ENCODE measurements at regions not wholly inside any gene's neighbourhood (a gene's known extent, or its start where the extent isn't known, plus 50 kb on each side); places are given as distances from the start of the nearest gene placed in this dataset.
A peak's percentile ranks its signal among the peaks of the same experiment; 100 is the strongest.

DNA sequence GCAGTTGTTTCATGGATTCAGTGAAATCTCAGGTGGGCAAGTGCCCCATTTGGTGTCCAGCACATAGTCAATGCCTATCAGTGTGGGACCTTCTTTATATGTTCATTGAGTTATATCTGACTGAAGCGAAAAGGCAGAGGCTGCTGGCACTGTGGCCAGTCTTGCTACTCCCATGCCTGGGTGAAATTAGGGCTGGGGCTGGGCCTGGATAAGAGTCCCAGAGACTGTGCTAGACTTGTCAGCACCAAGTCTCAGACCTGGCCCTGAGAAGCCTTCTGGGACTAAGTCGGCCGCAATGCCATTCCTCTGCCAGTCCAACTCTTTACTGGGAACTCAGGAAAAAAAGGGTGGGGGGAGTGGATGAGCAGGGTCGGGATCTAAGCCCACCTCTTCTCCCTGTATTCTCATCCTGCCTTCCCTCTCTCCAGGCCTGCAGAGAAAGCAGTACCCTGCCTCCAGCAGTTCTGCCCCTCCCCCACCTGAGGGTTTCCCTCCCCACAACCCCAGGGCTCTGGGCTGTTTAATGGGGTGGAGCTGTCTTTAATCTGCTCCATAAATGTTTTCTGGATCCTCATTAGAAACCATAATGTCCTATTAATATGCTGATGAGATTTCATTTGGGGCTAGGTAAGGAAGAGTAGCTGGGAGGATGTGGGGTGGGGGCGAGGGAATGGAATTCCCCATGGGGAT is 153.5 kb upstream of the PJA1 start:
- H3K27me3 ChIP-seq (ENCODE audit: insufficient read depth, low read length) = no peaks in the 10 kb centered on the region; the same call in 1 of the 2 replicates
- WGBS = 77% methylated on average over 2 of the region's 5 CpGs
- no peak overlapping the region for H3K4me3 ChIP-seq (ENCODE audit: low read length)
- peaks cover 27% of the 10 kb centered on the region for H3K4me1 ChIP-seq (ENCODE audit: insufficient read depth, low read length)
- H3K36me3 ChIP-seq (ENCODE audit: insufficient read depth, low read length) = no peaks in the 10 kb centered on the region
- H3K9ac ChIP-seq (ENCODE audit: low read depth, low read length) = no peak overlapping the region
- H3K27ac ChIP-seq (ENCODE audit: low read depth, low read length) = no peak overlapping the region
- H3K9me3 ChIP-seq (ENCODE audit: insufficient read depth, low read depth, low read length) = no peaks in the 10 kb centered on the region

- Histone ChIP-seq H3K9me3 (ENCODE audit: insufficient read depth, low read depth, low read length) (no peaks in the 10 kb centered on the region), H3K4me1 (ENCODE audit: insufficient read depth, low read length) (peaks cover 27% of the 10 kb centered on the region), H3K9ac (ENCODE audit: low read depth, low read length) (no peak overlapping the region), H3K27me3 (ENCODE audit: insufficient read depth, low read length) (no peaks in the 10 kb centered on the region; the same call in 1 of the 2 replicates), H3K4me3 (ENCODE audit: low read length) (no peak overlapping the region), H3K27ac (ENCODE audit: low read depth, low read length) (no peak overlapping the region), H3K36me3 (ENCODE audit: insufficient read depth, low read length) (no peaks in the 10 kb centered on the region)
- 21% methylated on average over 2 of the region's 2 CpGs for WGBS
Measured at GRCh38 chrX:69317721-69318120, 152.5 kb upstream of the PJA1 start.

- H3K4me1 ChIP-seq (ENCODE audit: insufficient read depth, low read length) = peaks cover 26% of the 10 kb centered on the region
- no peaks in the 10 kb centered on the region; the same call in 1 of the 2 replicates for H3K27me3 ChIP-seq (ENCODE audit: insufficient read depth, low read length)
- no peaks in the 10 kb centered on the region for H3K36me3 ChIP-seq (ENCODE audit: insufficient read depth, low read length)
- no peak overlapping the region for H3K4me3 ChIP-seq (ENCODE audit: low read length)
- 30% methylated on average over 19 of the region's 20 CpGs for WGBS
- H3K27ac ChIP-seq (ENCODE audit: low read depth, low read length) = no peak overlapping the region
- no peaks in the 10 kb centered on the region for H3K9me3 ChIP-seq (ENCODE audit: insufficient read depth, low read depth, low read length)
- H3K9ac ChIP-seq (ENCODE audit: low read depth, low read length) = no peak overlapping the region
Measured at GRCh38 chrX:69314436-69315348, 149.4 kb upstream of the PJA1 start.

GRCh38 chrX:69313617-69314290 is 148.5 kb upstream of the PJA1 start:
- H3K9me3 ChIP-seq (ENCODE audit: insufficient read depth, low read depth, low read length) = no peaks in the 10 kb centered on the region
- WGBS = 63% methylated on average over 3 of the region's 6 CpGs

DNA sequence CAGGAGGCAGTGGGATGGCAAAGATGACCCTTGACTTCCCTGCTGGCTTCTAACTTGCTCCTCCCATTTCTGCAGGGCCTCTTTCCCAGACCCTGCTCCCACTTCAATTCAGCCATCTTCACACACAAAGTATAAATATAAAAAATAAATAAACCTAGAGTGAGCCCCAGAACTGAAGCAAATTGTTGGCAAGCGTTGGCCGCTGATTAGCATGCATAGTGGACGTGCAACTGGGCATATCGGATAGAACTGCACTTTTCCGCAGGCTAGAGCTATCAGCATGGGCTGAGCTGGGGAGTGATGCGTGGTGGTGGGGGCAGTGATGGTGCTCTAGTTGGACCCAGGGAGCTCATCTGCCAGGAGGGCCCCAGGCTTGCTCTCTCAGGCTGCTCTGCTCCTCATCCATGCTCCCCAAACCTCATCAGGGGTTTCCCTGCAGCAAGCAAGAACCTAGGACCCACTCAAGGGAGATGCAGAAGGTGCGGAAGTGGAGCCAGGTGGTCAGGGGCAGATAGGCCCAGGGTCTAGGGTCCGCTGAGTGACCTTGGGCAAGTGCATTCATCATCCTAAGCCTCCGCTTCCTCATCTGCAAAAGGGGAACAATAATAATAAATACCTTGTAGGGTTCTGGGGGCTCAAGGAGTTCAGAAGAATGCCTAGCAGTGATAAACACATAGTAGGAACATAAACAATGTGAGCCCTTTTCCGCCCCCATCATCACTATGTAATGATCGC is 146.8 kb upstream of the PJA1 start:
- Histone ChIP-seq H3K27me3 (ENCODE audit: insufficient read depth, low read length) (no peaks in the 10 kb centered on the region; the same call in 1 of the 2 replicates), H3K36me3 (ENCODE audit: insufficient read depth, low read length) (no peaks in the 10 kb centered on the region), H3K4me3 (ENCODE audit: low read length) (no peak overlapping the region), H3K9ac (ENCODE audit: low read depth, low read length) (no peak overlapping the region), H3K27ac (ENCODE audit: low read depth, low read length) (no peak overlapping the region), H3K9me3 (ENCODE audit: insufficient read depth, low read depth, low read length) (no peaks in the 10 kb centered on the region), H3K4me1 (ENCODE audit: insufficient read depth, low read length) (peaks cover 13% of the 10 kb centered on the region)
- 94% methylated on average over 8 of the region's 11 CpGs for WGBS

More at GRCh38 chrX:69313617-69314290, 148.5 kb upstream of the PJA1 start:
- H3K27ac ChIP-seq (ENCODE audit: low read depth, low read length) = no peak overlapping the region
- no peaks in the 10 kb centered on the region; the same call in 1 of the 2 replicates for H3K27me3 ChIP-seq (ENCODE audit: insufficient read depth, low read length)
- peaks cover 18% of the 10 kb centered on the region for H3K4me1 ChIP-seq (ENCODE audit: insufficient read depth, low read length)
- no peaks in the 10 kb centered on the region for H3K36me3 ChIP-seq (ENCODE audit: insufficient read depth, low read length)
- no peak overlapping the region for H3K4me3 ChIP-seq (ENCODE audit: low read length)
- H3K9ac ChIP-seq (ENCODE audit: low read depth, low read length) = no peak overlapping the region

- 88% methylated on average over 7 of the region's 7 CpGs for WGBS
- Histone ChIP-seq H3K27ac (ENCODE audit: low read depth, low read length) (no peak overlapping the region), H3K27me3 (ENCODE audit: insufficient read depth, low read length) (no peaks in the 10 kb centered on the region), H3K36me3 (ENCODE audit: insufficient read depth, low read length) (no peaks in the 10 kb centered on the region), H3K9me3 (ENCODE audit: insufficient read depth, low read depth, low read length) (no peaks in the 10 kb centered on the region), H3K4me1 (ENCODE audit: insufficient read depth, low read length) (peaks cover 12% of the 10 kb centered on the region), H3K9ac (ENCODE audit: low read depth, low read length) (no peak overlapping the region), H3K4me3 (ENCODE audit: low read length) (no peak overlapping the region)
Measured at GRCh38 chrX:69309074-69309792, 144.0 kb upstream of the PJA1 start.

DNA sequence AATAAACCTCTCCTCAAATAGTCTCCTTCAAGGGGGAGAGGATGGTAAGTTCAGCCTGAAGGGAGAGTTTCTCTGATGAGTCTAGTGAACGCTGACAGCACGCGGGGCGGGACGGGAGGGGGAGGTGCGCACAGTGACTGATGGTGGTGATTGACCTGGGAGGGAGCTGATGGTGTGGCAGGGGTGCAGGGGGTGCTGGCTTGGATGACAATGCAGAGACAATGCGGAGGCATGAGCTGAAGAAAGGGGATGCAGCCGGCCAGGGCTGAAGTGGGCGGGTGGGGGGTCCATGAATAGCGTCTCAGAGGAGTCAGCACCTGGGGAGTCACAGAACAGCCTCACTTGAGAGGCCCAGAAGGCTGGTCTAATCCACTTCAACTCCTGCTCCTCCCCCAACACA is 142.5 kb upstream of the PJA1 start:
- Histone ChIP-seq H3K4me3 (ENCODE audit: low read length) (no peak overlapping the region), H3K9ac (ENCODE audit: low read depth, low read length) (no peak overlapping the region), H3K4me1 (ENCODE audit: insufficient read depth, low read length) (peaks cover 12% of the 10 kb centered on the region), H3K27me3 (ENCODE audit: insufficient read depth, low read length) (no peaks in the 10 kb centered on the region), H3K36me3 (ENCODE audit: insufficient read depth, low read length) (no peaks in the 10 kb centered on the region), H3K27ac (ENCODE audit: low read depth, low read length) (no peak overlapping the region; the same call in 1 of the 2 replicates), H3K9me3 (ENCODE audit: insufficient read depth, low read depth, low read length) (no peaks in the 10 kb centered on the region)
- WGBS = 7% methylated on average over 9 of the region's 10 CpGs

DNA sequence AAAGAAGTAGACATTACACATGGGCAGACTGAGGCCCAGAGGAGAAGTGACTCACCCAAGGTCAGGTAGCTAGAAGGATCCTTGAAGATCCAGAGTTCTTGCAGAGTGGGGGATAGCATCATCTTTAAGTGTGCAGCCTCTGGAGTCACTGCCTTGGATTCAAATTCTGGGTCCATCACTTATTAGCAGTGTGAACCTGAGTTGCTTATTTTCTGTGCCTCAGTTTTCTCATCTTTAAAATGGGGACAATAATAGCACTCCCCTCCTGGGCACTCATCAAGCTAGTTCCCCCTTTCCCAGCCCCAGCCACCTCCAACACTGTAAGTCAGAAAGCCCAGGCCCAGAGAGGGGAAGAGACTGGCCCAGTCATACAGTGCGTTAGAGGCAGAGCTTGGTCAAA is 141.8 kb upstream of the PJA1 start:
- peaks cover 12% of the 10 kb centered on the region for H3K4me1 ChIP-seq (ENCODE audit: insufficient read depth, low read length)
- H3K9me3 ChIP-seq (ENCODE audit: insufficient read depth, low read depth, low read length) = no peaks in the 10 kb centered on the region
- no peaks in the 10 kb centered on the region for H3K36me3 ChIP-seq (ENCODE audit: insufficient read depth, low read length)
- H3K9ac ChIP-seq (ENCODE audit: low read depth, low read length) = no peak overlapping the region
- WGBS = 40% methylated on average over 1 of the region's 1 CpG
- no peak overlapping the region for H3K4me3 ChIP-seq (ENCODE audit: low read length)
- H3K27me3 ChIP-seq (ENCODE audit: insufficient read depth, low read length) = no peaks in the 10 kb centered on the region
- no peak overlapping the region; the same call in 1 of the 2 replicates for H3K27ac ChIP-seq (ENCODE audit: low read depth, low read length)

DNA sequence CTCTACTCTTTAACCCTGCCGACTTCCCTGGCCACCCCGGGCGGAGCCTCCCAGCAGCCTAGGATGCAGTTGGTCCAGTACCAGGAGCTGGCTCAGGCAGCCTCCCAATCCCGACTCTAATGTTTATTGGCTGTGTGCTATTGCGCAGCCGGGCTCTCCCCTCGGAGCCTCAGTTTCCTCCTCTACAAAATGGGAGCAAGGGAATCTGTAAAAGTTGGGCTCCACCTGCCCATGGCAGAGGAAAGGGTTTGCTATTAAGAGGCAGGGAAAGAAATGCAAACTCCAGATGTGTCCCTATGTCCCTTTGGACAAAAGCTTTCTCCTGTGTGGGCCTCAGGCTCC is 140.8 kb upstream of the PJA1 start:
- 16% methylated on average over 7 of the region's 7 CpGs for WGBS

More for the DNA sequence above, 140.8 kb upstream of the PJA1 start:
- Histone ChIP-seq H3K27ac (ENCODE audit: low read depth, low read length) (peak overlapping the region; percentile 82; the same call in 1 of the 2 replicates), H3K4me3 (ENCODE audit: low read length) (peak overlapping the region; percentile 38; the same call in 1 of the 2 replicates), H3K27me3 (ENCODE audit: insufficient read depth, low read length) (no peaks in the 10 kb centered on the region), H3K36me3 (ENCODE audit: insufficient read depth, low read length) (no peaks in the 10 kb centered on the region), H3K9me3 (ENCODE audit: insufficient read depth, low read depth, low read length) (no peaks in the 10 kb centered on the region), H3K4me1 (ENCODE audit: insufficient read depth, low read length) (peaks cover 12% of the 10 kb centered on the region), H3K9ac (ENCODE audit: low read depth, low read length) (no peak overlapping the region)
